ENCODE measurements at regions not wholly inside any gene's neighbourhood (a gene's known extent, or its start where the extent isn't known, plus 50 kb on each side); places are given as distances from the start of the nearest gene placed in this dataset.

GRCh38 chr2:176463546-176463945 lies 194.3 kb downstream of the MTX2 start (continued):
- TF ChIP-seq ZNF692 (tag by site-specific recombination; IDR thresholded peaks at IDR 0.05) (0 out of 2 replicates have a peak, but pooled peaks have one; percentile 35), ZNF610 (tag by site-specific recombination; IDR thresholded peaks at IDR 0.05; ENCODE audit: borderline replicate concordance) (no peak), ZBTB48 (tag by site-specific recombination; IDR thresholded peaks at IDR 0.05) (no peak), ZFP3 (tag by site-specific recombination; IDR thresholded peaks at IDR 0.05; ENCODE audit: low read depth) (no peak), ZNF266 (tag by site-specific recombination; IDR thresholded peaks at IDR 0.05; ENCODE audit: low read depth) (no peak), ZFP37 (tag by site-specific recombination; IDR thresholded peaks at IDR 0.05) (no peak), ZNF302 (tag by site-specific recombination; IDR thresholded peaks at IDR 0.05; ENCODE audit: low read depth) (no peak), GLI4 (tag by site-specific recombination; IDR thresholded peaks at IDR 0.05) (no peak), ZNF202 (tag by site-specific recombination; IDR thresholded peaks at IDR 0.05; ENCODE audit: borderline replicate concordance) (no peak), ZNF18 (tag by site-specific recombination; IDR thresholded peaks at IDR 0.05) (no peak), ZBTB7A (tag by site-specific recombination; IDR thresholded peaks at IDR 0.05; ENCODE audit: low read depth) (no peak), ZSCAN4 (tag by site-specific recombination; IDR thresholded peaks at IDR 0.05) (no peak), ZIC2 (tag by site-specific recombination; IDR thresholded peaks at IDR 0.05) (no peak), ZNF473 (tag by site-specific recombination; IDR thresholded peaks at IDR 0.05) (no peak), ZNF544 (tag by site-specific recombination; IDR thresholded peaks at IDR 0.05) (no peak), OSR2 (tag by site-specific recombination; IDR thresholded peaks at IDR 0.05) (no peak), GFI1B (tag by site-specific recombination; IDR thresholded peaks at IDR 0.05) (no peak), EGR2 (tag by site-specific recombination; IDR thresholded peaks at IDR 0.05; ENCODE audit: low read depth) (no peak), ZBTB21 (tag by site-specific recombination; IDR thresholded peaks at IDR 0.05) (peak; percentile 83), ZFP41 (tag by site-specific recombination; IDR thresholded peaks at IDR 0.05; ENCODE audit: borderline replicate concordance) (no peak), SP2 (tag by site-specific recombination; IDR thresholded peaks at IDR 0.05) (no peak), ZNF24 (tag by site-specific recombination; IDR thresholded peaks at IDR 0.05) (no peak), KLF10 (tag by site-specific recombination; IDR thresholded peaks at IDR 0.05) (no peak), REST (tag by site-specific recombination; IDR thresholded peaks at IDR 0.05) (no peak)
- TF ChIP-seq, protein P1, sequence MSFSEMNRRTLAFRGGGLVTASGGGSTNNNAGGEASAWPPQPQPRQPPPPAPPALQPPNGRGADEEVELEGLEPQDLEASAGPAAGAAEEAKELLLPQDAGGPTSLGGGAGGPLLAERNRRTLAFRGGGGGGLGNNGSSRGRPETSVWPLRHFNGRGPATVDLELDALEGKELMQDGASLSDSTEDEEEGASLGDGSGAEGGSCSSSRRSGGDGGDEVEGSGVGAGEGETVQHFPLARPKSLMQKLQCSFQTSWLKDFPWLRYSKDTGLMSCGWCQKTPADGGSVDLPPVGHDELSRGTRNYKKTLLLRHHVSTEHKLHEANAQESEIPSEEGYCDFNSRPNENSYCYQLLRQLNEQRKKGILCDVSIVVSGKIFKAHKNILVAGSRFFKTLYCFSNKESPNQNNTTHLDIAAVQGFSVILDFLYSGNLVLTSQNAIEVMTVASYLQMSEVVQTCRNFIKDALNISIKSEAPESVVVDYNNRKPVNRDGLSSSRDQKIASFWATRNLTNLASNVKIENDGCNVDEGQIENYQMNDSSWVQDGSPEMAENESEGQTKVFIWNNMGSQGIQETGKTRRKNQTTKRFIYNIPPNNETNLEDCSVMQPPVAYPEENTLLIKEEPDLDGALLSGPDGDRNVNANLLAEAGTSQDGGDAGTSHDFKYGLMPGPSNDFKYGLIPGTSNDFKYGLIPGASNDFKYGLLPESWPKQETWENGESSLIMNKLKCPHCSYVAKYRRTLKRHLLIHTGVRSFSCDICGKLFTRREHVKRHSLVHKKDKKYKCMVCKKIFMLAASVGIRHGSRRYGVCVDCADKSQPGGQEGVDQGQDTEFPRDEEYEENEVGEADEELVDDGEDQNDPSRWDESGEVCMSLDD (tag by site-specific recombination; IDR thresholded peaks at IDR 0.05) = no peak
- TF ChIP-seq, protein P2, sequence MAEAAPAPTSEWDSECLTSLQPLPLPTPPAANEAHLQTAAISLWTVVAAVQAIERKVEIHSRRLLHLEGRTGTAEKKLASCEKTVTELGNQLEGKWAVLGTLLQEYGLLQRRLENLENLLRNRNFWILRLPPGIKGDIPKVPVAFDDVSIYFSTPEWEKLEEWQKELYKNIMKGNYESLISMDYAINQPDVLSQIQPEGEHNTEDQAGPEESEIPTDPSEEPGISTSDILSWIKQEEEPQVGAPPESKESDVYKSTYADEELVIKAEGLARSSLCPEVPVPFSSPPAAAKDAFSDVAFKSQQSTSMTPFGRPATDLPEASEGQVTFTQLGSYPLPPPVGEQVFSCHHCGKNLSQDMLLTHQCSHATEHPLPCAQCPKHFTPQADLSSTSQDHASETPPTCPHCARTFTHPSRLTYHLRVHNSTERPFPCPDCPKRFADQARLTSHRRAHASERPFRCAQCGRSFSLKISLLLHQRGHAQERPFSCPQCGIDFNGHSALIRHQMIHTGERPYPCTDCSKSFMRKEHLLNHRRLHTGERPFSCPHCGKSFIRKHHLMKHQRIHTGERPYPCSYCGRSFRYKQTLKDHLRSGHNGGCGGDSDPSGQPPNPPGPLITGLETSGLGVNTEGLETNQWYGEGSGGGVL (tag by site-specific recombination; IDR thresholded peaks at IDR 0.05) = no peak
- TF ChIP-seq, protein P3, sequence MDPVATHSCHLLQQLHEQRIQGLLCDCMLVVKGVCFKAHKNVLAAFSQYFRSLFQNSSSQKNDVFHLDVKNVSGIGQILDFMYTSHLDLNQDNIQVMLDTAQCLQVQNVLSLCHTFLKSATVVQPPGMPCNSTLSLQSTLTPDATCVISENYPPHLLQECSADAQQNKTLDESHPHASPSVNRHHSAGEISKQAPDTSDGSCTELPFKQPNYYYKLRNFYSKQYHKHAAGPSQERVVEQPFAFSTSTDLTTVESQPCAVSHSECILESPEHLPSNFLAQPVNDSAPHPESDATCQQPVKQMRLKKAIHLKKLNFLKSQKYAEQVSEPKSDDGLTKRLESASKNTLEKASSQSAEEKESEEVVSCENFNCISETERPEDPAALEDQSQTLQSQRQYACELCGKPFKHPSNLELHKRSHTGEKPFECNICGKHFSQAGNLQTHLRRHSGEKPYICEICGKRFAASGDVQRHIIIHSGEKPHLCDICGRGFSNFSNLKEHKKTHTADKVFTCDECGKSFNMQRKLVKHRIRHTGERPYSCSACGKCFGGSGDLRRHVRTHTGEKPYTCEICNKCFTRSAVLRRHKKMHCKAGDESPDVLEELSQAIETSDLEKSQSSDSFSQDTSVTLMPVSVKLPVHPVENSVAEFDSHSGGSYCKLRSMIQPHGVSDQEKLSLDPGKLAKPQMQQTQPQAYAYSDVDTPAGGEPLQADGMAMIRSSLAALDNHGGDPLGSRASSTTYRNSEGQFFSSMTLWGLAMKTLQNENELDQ (tag by site-specific recombination; IDR thresholded peaks at IDR 0.05; ENCODE audit: low read depth) = no peak
